GM12878 (cell line): ENCODE measurements at regions not wholly inside any gene's neighbourhood (a gene's known extent, or its start where the extent isn't known, plus 50 kb on each side); places are given as distances from the start of the nearest gene placed in this dataset.

Experiments used
- ATAC-seq: fragments of 200-7000 bp; cut with Tn5 transposase; 3 replicates; pipeline ENCODE4 v1.9.1; 2020; ENCODE audit warnings: mild to moderate bottlenecking, moderate library complexity
- BruUV-seq: library from RNA; stranded (reverse); fragments of 400-500 nt; replicated peaks from 2 replicates; lab custom pipeline; 2021; lab: Mats Ljungman, UMichigan
- CTCF ChIA-PET: fragments of 300-600 bp; sonication (Branson Sonifier 250); formaldehyde crosslinking; extraction: SDS; loops from one replicate; lab custom pipeline; 2021; ENCODE audit warnings: inconsistent platforms; lab: Yijun Ruan, JAX
- POLR2A ChIA-PET: fragments of 350-600 bp; formaldehyde crosslinking; extraction: SDS; loops from one replicate; lab custom pipeline; 2021; ENCODE audit warnings: inconsistent platforms; lab: Charles Lee
- RAD21 ChIA-PET: fragments of 300-600 bp; sonication (Branson Sonifier 250); formaldehyde crosslinking; loops from one replicate; lab custom pipeline; 2023; ENCODE audit warnings: antibody characterized with exemption; ENCODE audit not compliant: unreplicated experiment; lab: Charles Lee
- SMC1A ChIA-PET: fragments of 300-600 bp; sonication (Branson Sonifier 250); formaldehyde crosslinking; loops from one replicate; lab custom pipeline; 2023; ENCODE audit not compliant: unreplicated experiment, uncharacterized antibody; lab: Charles Lee
- DNase-seq: peaks from one replicate; pipeline ENCODE4 v3.0.0-alpha.2; 2011; ENCODE audit warnings: low read depth, low spot score
- FAIRE-seq: peaks from 3 replicates; lab custom pipeline; 2011; peaks lifted over from hg19 to GRCh38; lab: Jason Lieb, UNC
- H2AFZ ChIP-seq: 2 replicates; pipeline ENCODE4 v1.6.0; 2011; ENCODE audit warnings: low read depth, low read length, control low read depth; ENCODE audit not compliant: control insufficient read depth
- H3K27ac ChIP-seq: 2 replicates; pipeline ENCODE4 v1.5.1; 2011; ENCODE audit warnings: control low read depth; ENCODE audit not compliant: control insufficient read depth, insufficient read depth
- H3K27me3 ChIP-seq, 2 experiments: replicated peaks in 1 of 2; 2 replicates each; pipeline versions ENCODE4 v1.6.0 to v1.6.1; 2011; ENCODE audit warnings: low read length in 1 of 2; ENCODE audit not compliant: control insufficient read depth in 2 of 2, insufficient read depth in 2 of 2
- H3K36me3 ChIP-seq, 2 experiments: 2 replicates each; pipeline ENCODE4 v1.5.1; 2011; ENCODE audit warnings: low read length in 1 of 2; ENCODE audit not compliant: control insufficient read depth in 2 of 2, insufficient read depth in 2 of 2
- H3K4me1 ChIP-seq: 2 replicates; pipeline ENCODE4 v1.6.1; 2011; ENCODE audit warnings: mild to moderate bottlenecking, low read length, moderate library complexity, mixed read lengths; ENCODE audit not compliant: control insufficient read depth, insufficient read depth
- H3K4me2 ChIP-seq: 2 replicates; pipeline ENCODE4 v1.6.0; 2011; ENCODE audit warnings: control low read depth; ENCODE audit not compliant: control insufficient read depth, insufficient read depth
- H3K4me3 ChIP-seq: fragments of 200-600 bp; sonication (generic); 2 replicates; pipeline ENCODE4 v1.5.1; 2016
- H3K79me2 ChIP-seq: 2 replicates; pipeline ENCODE4 v1.6.0; 2011; ENCODE audit warnings: low read length; ENCODE audit not compliant: control insufficient read depth, insufficient read depth
- H3K9ac ChIP-seq: 2 replicates; pipeline ENCODE4 v1.8.0; 2011; ENCODE audit warnings: low read length, control low read depth, mixed read lengths; ENCODE audit not compliant: control insufficient read depth, insufficient read depth
- H3K9me3 ChIP-seq: replicated peaks from 3 replicates; pipeline ENCODE4 v1.5.1; 2011; ENCODE audit warnings: mild to moderate bottlenecking, low read length; ENCODE audit not compliant: control insufficient read depth, insufficient read depth
- H4K20me1 ChIP-seq: 2 replicates; pipeline ENCODE4 v1.6.0; 2011; ENCODE audit not compliant: control insufficient read depth, insufficient read depth
- BHLHE40 ChIP-seq, 2 experiments: fragments of 450-650 bp in 1 of 2; IDR thresholded peaks; 2 replicates each; pipeline ENCODE4 v1.6.1; 2011 to 2017; ENCODE audit warnings: low read depth in 2 of 2, borderline replicate concordance in 1 of 2, improper control_type of control experiment in 1 of 2, low read length in 1 of 2, mild to moderate bottlenecking in 1 of 2
- ESRRA ChIP-seq: IDR thresholded peaks from 2 replicates; pipeline ENCODE4 v1.6.1; 2012; ENCODE audit warnings: mild to moderate bottlenecking, low read length, improper control_type of control experiment
- FOXM1 ChIP-seq: IDR thresholded peaks from 2 replicates; pipeline ENCODE4 v1.6.1; 2012; ENCODE audit warnings: low read depth, mild to moderate bottlenecking, inconsistent platforms, low read length, moderate library complexity
- GABPA ChIP-seq: IDR thresholded peaks from 2 replicates; pipeline ENCODE4 v1.6.1; 2014; ENCODE audit warnings: antibody characterized with exemption, low read depth, mild to moderate bottlenecking, inconsistent platforms
- IKZF1 ChIP-seq: fragments of 450-650 bp; conservative IDR thresholded peaks from 2 replicates; pipeline ENCODE4 v1.6.1; 2017; ENCODE audit warnings: antibody characterized with exemption, mild to moderate bottlenecking
- IKZF2 ChIP-seq, 2 experiments: fragments of 450-650 bp; IDR thresholded peaks; 2 replicates each; pipeline ENCODE4 v1.6.1; 2017; ENCODE audit warnings: mild to moderate bottlenecking in 2 of 2, moderate library complexity in 2 of 2
- KLF5 ChIP-seq: fragments of 450-650 bp; IDR thresholded peaks from 2 replicates; pipeline ENCODE4 v1.6.1; 2014; ENCODE audit warnings: mild to moderate bottlenecking; ENCODE audit not compliant: partially characterized antibody
- MTA2 ChIP-seq: fragments of 450-650 bp; IDR thresholded peaks from 2 replicates; pipeline ENCODE4 v1.6.1; 2016; ENCODE audit warnings: low read depth, mild to moderate bottlenecking, moderate library complexity
- RAD21 ChIP-seq: IDR thresholded peaks from 2 replicates; pipeline ENCODE4 v1.6.1; 2011; ENCODE audit warnings: mild to moderate bottlenecking, low read depth, low read length, moderate library complexity; ENCODE audit not compliant: insufficient read depth
- SREBF1 ChIP-seq: IDR thresholded peaks from 2 replicates; pipeline ENCODE4 v1.6.1; 2012; ENCODE audit warnings: mild to moderate bottlenecking, low read length
- ZZZ3 ChIP-seq: IDR thresholded peaks from 2 replicates; pipeline ENCODE4 v1.6.1; 2011; ENCODE audit warnings: low read depth; ENCODE audit not compliant: control insufficient read depth, insufficient read length
- WGBS: methylation state at CpG from one replicate; pipeline ENCODE4 v1.1.6; 2016; ENCODE audit warnings: low lambda C conversion rate; ENCODE audit not compliant: insufficient replicate concordance, insufficient coverage; ENCODE audit errors: missing lambda C conversion rate; 5-methylcytosine and 5-hydroxymethylcytosine counted together
- in situ Hi-C: fragments of 300-500 bp; cut with MboI; formaldehyde crosslinking; loops from 9 replicates; pipeline ENCODE4 v1.14.3; 2018; ENCODE audit warnings: mixed read lengths
- intact Hi-C: fragments of 100-400 bp; cut with micrococcal nuclease; formaldehyde crosslinking; loops from one replicate; pipeline ENCODE4 v1.14.2; 2022; ENCODE audit not compliant: unreplicated experiment
- TF ChIP-seq, protein P1 (sequence below): fragments of 450-650 bp; IDR thresholded peaks from 2 replicates; pipeline ENCODE4 v1.6.1; 2017; ENCODE audit warnings: low read depth, mild to moderate bottlenecking, moderate library complexity
- TF ChIP-seq, protein P2 (sequence below): IDR thresholded peaks from 2 replicates; pipeline ENCODE4 v1.6.1; 2012; ENCODE audit warnings: improper control_type of control experiment, low read depth, low read length; ENCODE audit not compliant: insufficient replicate concordance

DNA sequence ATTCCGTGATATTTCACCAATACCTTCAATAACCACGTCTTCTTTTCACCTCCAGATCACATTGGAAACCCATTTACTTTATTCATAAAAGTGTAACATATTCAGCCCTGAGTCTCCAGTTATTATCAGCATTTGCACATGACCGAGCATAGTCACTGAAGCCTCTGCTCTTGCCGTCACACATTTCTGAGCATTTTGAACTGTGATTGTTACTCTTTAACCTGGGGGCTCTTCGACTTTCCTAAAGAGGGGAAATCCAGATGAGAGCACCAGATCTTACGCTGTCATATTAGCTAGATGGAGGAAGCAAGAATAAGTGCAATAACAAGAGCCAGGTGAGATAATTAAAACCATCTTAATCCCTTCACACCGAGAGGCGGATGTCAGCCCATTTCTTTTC is 260.0 kb upstream of the NRP1 start:
- SMC1A ChIA-PET: interaction anchor here (0.6 to 4.5 kb wide), 8 partner anchors 10 to 636 kb away, joined by 3 to 20 read pairs (median 3); no protein-coding TSS in a partner anchor
- no peaks in the 10 kb centered on the region for H3K27me3 ChIP-seq
- intact Hi-C loops: no loop called here
- H3K9me3 ChIP-seq: no peaks in the 10 kb centered on the region; the same call in 2 of the 3 replicates
- no peak overlapping the region for H3K4me3 ChIP-seq
- in situ Hi-C loops: no loop called here
- no peak for FAIRE-seq
- no peak overlapping the region for H3K27ac ChIP-seq
- TF ChIP-seq ZZZ3 (no peak), SREBF1 (no peak), RAD21 (no peak), ESRRA (no peak), KLF5 (no peak), IKZF2 (IDR thresholded peaks at IDR 0.05) (peak; percentile 36 to 38; a peak in 2 of 4 replicates), BHLHE40 (IDR thresholded peaks at IDR 0.05; ENCODE audit: borderline replicate concordance in 1 of 2, low read depth in 2 of 2, low read length in 1 of 2) (peak in 1 of 2 experiments; percentile 51; a peak in 1 of 4 replicates), FOXM1 (no peak), IKZF1 (peak; percentile 25; the same call in 1 of the 2 replicates), MTA2 (peak; percentile 53; the same call in 1 of the 2 replicates), GABPA (no peak)
- TF ChIP-seq, protein P1, sequence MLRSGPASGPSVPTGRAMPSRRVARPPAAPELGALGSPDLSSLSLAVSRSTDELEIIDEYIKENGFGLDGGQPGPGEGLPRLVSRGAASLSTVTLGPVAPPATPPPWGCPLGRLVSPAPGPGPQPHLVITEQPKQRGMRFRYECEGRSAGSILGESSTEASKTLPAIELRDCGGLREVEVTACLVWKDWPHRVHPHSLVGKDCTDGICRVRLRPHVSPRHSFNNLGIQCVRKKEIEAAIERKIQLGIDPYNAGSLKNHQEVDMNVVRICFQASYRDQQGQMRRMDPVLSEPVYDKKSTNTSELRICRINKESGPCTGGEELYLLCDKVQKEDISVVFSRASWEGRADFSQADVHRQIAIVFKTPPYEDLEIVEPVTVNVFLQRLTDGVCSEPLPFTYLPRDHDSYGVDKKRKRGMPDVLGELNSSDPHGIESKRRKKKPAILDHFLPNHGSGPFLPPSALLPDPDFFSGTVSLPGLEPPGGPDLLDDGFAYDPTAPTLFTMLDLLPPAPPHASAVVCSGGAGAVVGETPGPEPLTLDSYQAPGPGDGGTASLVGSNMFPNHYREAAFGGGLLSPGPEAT: peak; percentile 67
- TF ChIP-seq, protein P2, sequence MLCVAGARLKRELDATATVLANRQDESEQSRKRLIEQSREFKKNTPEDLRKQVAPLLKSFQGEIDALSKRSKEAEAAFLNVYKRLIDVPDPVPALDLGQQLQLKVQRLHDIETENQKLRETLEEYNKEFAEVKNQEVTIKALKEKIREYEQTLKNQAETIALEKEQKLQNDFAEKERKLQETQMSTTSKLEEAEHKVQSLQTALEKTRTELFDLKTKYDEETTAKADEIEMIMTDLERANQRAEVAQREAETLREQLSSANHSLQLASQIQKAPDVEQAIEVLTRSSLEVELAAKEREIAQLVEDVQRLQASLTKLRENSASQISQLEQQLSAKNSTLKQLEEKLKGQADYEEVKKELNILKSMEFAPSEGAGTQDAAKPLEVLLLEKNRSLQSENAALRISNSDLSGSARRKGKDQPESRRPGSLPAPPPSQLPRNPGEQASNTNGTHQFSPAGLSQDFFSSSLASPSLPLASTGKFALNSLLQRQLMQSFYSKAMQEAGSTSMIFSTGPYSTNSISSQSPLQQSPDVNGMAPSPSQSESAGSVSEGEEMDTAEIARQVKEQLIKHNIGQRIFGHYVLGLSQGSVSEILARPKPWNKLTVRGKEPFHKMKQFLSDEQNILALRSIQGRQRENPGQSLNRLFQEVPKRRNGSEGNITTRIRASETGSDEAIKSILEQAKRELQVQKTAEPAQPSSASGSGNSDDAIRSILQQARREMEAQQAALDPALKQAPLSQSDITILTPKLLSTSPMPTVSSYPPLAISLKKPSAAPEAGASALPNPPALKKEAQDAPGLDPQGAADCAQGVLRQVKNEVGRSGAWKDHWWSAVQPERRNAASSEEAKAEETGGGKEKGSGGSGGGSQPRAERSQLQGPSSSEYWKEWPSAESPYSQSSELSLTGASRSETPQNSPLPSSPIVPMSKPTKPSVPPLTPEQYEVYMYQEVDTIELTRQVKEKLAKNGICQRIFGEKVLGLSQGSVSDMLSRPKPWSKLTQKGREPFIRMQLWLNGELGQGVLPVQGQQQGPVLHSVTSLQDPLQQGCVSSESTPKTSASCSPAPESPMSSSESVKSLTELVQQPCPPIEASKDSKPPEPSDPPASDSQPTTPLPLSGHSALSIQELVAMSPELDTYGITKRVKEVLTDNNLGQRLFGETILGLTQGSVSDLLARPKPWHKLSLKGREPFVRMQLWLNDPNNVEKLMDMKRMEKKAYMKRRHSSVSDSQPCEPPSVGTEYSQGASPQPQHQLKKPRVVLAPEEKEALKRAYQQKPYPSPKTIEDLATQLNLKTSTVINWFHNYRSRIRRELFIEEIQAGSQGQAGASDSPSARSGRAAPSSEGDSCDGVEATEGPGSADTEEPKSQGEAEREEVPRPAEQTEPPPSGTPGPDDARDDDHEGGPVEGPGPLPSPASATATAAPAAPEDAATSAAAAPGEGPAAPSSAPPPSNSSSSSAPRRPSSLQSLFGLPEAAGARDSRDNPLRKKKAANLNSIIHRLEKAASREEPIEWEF: no peak
- TF ChIP-seq, all 136 proteins: peak for 5
- H2AFZ ChIP-seq: no peak overlapping the region
- ChIA-PET RAD21 (interaction anchor here (0.9 to 2.5 kb wide), 8 partner anchors 35 to 264 kb away, joined by 3 to 14 read pairs (median 6); no protein-coding TSS in a partner anchor), CTCF (no interaction called here), POLR2A (interaction anchor here (0.5 to 1.0 kb wide), 2 partner anchors 152 to 1366 kb away, joined by 4 to 8 read pairs; no protein-coding TSS in a partner anchor)
- no peak for DNase-seq
- BruUV-seq: no TSS peak
- no peak overlapping the region for H3K4me2 ChIP-seq
- no peaks in the 10 kb centered on the region for H3K36me3 ChIP-seq
- ATAC-seq: peak; percentile 89
- no peaks in the 10 kb centered on the region for H3K79me2 ChIP-seq
- H3K9ac ChIP-seq: no peak overlapping the region
- 32% methylated on average over 8 of the region's 8 CpGs for WGBS
- no peaks in the 10 kb centered on the region for H4K20me1 ChIP-seq
- no peaks in the 10 kb centered on the region for H3K4me1 ChIP-seq
